ENCODE measurements at regions not wholly inside any gene's neighbourhood (a gene's known extent, or its start where the extent isn't known, plus 50 kb on each side); places are given as distances from the start of the nearest gene placed in this dataset.

DNA sequence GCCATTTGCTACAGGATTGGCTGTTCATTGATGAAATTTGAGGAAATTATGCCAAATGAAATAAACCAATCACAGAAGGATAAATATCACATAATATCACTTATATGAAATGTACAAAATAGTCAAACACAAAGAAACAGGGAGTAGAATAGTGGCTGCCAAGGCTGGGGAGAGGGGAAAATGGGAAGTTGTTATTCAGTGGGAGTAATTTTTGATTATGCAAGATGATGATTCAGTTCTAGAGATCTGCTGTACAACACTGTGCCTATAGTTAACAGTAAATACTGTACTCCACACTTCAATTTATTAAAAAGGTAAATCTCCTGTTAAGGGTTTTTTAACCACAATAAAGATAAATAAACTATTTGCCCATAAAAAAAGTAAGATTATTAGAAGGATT lies 101.1 kb downstream of the TMA16 start:
- TF ChIP-seq, protein P1, sequence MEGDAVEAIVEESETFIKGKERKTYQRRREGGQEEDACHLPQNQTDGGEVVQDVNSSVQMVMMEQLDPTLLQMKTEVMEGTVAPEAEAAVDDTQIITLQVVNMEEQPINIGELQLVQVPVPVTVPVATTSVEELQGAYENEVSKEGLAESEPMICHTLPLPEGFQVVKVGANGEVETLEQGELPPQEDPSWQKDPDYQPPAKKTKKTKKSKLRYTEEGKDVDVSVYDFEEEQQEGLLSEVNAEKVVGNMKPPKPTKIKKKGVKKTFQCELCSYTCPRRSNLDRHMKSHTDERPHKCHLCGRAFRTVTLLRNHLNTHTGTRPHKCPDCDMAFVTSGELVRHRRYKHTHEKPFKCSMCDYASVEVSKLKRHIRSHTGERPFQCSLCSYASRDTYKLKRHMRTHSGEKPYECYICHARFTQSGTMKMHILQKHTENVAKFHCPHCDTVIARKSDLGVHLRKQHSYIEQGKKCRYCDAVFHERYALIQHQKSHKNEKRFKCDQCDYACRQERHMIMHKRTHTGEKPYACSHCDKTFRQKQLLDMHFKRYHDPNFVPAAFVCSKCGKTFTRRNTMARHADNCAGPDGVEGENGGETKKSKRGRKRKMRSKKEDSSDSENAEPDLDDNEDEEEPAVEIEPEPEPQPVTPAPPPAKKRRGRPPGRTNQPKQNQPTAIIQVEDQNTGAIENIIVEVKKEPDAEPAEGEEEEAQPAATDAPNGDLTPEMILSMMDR (IDR thresholded peaks at IDR 0.05; ENCODE audit: low read depth, low read length, missing control alignments) = no peak
- no peak overlapping the region for H3K4me3 ChIP-seq (ENCODE audit: low read depth, low read length)
- no peak for DNase-seq (ENCODE audit: low read depth)

DNA sequence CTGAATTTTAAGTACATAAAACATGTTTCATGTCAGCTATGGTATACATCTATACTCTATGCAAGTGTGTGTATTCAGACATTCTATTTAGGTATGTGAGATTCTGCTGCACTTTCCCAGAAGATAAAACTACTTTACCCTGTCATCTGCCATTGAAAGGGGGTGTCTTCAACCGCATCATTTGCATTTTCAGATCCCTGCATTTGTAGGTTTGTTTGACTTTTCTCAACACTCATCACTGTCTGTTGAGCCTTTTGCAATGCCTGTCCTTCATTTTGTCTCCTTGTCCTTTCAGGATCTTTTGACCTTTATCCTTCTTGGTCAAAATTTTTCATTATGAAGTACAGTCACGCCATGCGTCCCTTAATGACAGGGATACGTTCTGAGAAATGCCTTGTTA lies 103.5 kb downstream of the TMA16 start:
- H3K4me3 ChIP-seq (ENCODE audit: low read depth, low read length) = no peak overlapping the region
- TF ChIP-seq, protein P1 (IDR thresholded peaks at IDR 0.05; ENCODE audit: low read depth, low read length, missing control alignments) = no peak
- DNase-seq (ENCODE audit: low read depth) = no peak

DNA sequence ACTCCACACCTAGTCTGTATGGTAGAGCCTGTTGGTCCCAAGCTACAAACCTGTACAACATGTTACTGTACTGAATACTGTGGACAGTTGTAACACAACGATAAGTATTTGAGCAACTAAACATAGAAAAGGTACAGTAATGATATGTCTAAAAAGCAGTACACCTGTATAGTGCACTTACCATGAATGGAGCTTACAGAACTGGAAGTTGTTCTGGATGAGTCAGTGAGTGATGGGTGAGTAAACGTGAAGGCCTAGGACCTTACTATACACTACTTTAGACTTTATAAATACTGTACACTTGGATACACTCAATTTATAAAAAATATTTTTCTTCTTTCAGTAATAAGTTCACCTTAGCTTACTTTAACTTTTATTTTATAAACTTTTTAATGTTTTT lies 104.0 kb downstream of the TMA16 start:
- TF ChIP-seq, protein P1 (IDR thresholded peaks at IDR 0.05; ENCODE audit: low read depth, low read length, missing control alignments) = no peak
- H3K4me3 ChIP-seq (ENCODE audit: low read depth, low read length) = no peak overlapping the region
- no peak for DNase-seq (ENCODE audit: low read depth)

DNA sequence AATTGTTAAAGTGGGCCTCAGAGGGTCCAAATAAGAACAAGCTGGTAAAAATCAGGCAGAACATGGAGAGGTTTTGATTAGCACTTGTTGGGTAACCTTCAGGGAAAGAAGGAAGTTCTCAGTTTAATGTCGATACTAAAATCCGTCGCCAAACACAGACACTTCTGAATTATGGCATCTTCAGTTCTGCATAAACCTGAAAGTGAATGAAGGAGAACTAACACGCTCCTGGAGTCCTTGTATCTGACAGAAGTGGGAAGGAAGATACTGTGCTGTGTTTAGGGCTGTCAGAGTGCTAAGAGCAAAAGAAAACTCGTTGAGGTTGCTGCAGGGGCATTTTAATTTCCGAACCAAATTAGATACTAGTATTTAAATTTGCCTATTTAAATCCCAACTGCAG lies 106.2 kb downstream of the TMA16 start:
- TF ChIP-seq, protein P1 (IDR thresholded peaks at IDR 0.05; ENCODE audit: low read depth, low read length, missing control alignments) = no peak
- H3K4me3 ChIP-seq (ENCODE audit: low read depth, low read length) = no peak overlapping the region
- no peak for DNase-seq (ENCODE audit: low read depth)

DNA sequence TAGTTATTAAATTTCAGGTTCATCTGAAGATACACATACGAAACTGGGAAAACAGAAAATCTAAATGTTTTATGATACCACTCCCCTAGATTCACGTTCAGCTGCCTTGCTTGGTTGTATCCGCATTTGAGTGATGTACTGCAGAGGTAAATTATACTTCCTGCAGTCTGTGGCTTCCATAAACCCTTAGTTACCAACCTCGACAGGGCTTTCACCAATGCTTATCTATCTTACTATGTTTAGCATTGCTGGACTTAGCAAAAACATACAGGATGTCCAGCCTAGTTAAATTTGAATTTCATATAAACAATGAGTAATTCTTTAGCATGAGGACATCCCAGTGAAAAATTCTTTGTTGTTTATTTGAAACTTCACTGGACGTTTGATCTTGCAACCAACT lies 108.8 kb downstream of the TMA16 start:
- no peak for DNase-seq (ENCODE audit: low read depth)
- no peak overlapping the region for H3K4me3 ChIP-seq (ENCODE audit: low read depth, low read length)

DNA sequence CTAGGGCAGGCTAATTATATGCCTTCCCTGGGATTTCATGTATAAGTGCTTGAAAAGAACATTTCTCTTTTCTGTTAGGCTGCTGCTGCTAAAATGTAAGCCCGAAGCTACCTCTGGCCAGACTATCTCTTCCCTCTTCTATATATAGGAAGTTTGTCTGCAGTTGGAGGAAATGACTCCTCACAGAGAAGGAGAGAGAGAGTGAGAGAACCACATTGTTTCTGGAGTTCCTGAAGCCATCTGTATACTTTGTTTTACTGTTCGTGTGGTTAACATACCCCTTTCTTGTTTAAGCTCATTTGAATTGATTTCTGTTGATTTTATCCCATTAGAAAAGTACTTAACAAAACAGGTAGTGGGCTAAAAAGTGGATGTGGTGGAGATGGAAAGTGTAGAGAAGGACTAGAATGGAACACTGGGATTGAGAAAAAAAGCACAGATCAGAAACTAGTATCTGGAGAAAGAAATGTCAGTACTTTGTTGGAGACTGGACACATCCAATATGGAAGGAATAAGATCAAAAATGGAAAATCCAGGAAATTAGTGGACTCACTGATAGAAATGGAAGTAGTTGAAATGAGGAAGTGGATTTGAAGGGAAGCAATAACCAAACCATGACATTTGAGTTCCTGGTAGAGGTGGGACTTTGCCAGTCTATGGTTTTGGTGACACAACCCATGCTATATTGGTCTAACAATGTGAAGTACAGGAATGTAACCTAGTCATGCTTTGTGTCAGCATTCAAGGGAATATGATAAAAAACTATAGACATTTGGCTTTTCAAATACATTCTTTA lies 112.6 kb downstream of the TMA16 start:
- TF ChIP-seq, protein P1 (IDR thresholded peaks at IDR 0.05; ENCODE audit: low read depth, low read length, missing control alignments) = no peak
- DNase-seq (ENCODE audit: low read depth) = no peak
- H3K4me3 ChIP-seq (ENCODE audit: low read depth, low read length) = no peak overlapping the region

More for the DNA sequence above, 108.8 kb downstream of the TMA16 start:
- TF ChIP-seq, protein P1 (IDR thresholded peaks at IDR 0.05; ENCODE audit: low read depth, low read length, missing control alignments) = no peak

DNA sequence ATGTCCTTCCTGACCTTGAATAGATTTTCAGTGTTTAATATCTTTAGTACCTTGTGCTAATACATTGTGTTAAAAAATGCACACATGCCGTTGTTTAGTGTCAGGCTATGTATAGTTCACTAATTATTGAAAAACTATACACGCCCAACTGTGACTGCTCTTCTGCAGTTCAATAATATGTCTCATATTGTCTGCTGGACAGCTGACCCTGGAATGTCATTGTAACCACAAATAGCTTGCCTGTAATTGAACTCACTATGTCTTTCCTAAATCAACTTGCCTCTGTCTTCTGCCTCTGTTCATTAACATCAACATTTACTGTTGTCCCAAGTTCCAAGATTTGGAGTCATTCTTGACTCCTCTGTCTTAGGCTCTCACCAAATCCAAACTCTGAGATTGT lies 114.5 kb downstream of the TMA16 start:
- no peak overlapping the region for H3K4me3 ChIP-seq (ENCODE audit: low read depth, low read length)
- TF ChIP-seq, protein P1 (IDR thresholded peaks at IDR 0.05; ENCODE audit: low read depth, low read length, missing control alignments) = no peak
- DNase-seq (ENCODE audit: low read depth) = no peak
